HG03196 (cell line): ENCODE measurements at regions not wholly inside any gene's neighbourhood (a gene's known extent, or its start where the extent isn't known, plus 50 kb on each side); places are given as distances from the start of the nearest gene placed in this dataset.
"Not testable (repeated sequence)": the region's sequence is repeated elsewhere in the genome, so short reads cannot be mapped to it uniquely, and the experiment has no call there.

Source experiments
- ATAC-seq: cut with Tn5 transposase; IDR thresholded peaks from one replicate; pipeline ENCODE4 v1.9.1; 2021; ENCODE audit not compliant: unreplicated experiment

DNA sequence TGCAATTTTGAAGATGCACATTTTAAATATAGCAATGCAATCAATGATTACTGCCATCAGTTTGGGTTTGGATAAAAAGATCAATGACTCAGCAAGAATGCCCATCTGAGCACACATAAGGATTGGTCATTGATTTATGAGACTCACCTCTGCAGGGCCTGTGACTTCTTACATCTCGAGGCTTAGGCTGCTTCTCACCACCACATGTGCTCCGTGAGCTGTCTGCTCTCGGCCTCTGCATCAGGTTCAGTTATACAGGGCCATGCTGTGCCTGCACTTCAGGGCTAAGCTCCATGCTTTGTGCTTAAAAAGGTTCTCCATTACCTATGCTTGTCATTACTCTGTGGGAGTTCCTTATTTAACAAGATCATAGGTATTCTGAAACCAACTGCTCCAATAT is 887.5 kb downstream of the DIPK2A start:
- ATAC-seq = no peak

DNA sequence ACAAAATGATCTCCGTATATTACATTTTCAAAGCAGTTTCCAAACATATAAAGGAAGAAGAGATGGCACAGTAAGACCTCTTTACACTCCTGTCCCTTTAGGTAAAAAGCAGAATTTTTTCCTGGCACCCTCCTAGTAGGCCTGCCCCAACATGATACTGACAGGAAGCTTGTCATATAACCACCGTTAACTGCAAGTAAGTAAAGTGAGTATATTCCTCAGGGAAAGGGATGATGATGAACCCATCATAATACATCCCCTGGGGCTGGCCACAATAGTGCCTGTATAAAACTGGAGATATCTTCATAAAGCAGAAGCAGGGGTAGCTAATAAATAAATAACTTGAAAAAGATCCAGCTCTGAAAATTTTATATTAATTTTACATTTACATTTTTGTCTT is 893.0 kb downstream of the DIPK2A start:
- ATAC-seq = no peak

DNA sequence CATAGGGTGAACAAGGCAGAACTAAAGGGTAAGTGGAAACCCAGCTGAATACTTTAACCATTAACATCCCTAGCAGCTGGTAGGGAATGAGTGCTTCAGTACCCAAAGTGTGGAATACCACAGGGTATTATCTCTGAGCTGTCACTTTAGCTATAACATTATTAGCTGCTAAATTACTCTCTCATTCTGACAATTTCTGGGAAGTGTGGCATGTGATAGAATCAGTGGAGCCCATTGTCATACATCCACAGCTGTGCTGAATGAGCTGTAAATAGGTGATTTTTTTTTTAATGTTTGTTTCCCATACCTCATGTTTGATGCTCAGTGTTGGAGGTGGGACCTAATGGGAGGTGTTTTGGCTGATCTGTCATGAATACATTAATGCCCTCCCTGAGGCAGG is 894.3 kb downstream of the DIPK2A start:
- ATAC-seq = no peak

DNA sequence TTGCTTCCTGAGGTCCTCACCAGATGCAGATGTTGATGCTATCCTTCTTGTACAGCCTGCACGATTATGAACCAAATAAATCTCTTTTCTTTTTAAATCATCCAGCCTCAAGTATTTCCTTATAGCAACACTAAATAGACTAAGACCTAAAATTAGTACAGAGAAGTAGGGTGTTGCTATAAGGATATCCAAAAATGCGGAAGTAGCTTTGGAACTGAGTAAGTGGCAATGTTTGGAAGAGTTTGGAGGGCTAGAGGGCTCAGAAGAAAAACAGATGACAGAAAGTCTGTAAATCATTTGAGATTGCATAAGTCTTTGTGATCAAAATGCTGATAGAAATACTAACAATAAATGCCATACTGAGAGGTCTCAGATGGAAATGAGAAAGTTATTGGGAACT is 894.9 kb downstream of the DIPK2A start:
- no peak for ATAC-seq

DNA sequence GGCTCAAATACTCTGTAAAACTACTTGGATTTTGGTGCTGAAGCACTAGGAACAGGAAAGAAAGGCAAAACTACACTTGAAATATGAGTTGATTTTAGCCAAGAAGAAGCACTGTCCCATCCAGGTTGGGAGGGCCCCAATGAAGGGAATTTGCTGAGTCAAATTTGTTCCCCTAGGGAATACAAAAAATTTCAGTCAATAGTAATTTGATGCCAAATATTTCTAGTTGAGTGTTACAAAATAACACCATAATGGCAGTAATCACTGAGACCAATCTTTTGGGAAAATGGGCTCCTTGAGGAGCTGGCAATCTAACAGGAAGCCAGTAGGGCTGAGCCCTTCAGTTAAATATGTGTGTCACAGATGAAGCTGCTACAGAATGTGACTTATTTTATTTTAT is 896.9 kb downstream of the DIPK2A start:
- ATAC-seq = no peak

DNA sequence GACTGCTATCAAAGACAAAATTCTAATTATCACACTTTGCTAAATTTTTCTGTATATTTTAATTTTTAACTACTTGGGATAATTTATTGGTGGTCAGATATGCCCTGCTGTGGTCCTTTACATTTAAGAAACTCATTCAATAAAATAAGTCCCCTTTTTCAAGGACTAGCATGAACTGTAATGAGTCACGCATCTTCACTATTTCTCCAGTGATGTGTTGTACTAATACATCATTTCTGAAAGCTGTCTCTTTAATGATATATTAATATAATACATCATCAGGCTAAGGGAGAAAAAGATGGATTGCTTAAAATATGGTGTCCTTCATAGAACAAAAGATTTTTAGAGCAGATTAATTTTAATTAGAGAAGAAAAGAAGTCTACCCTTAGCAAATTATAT is 901.4 kb downstream of the DIPK2A start:
- ATAC-seq = no peak

DNA sequence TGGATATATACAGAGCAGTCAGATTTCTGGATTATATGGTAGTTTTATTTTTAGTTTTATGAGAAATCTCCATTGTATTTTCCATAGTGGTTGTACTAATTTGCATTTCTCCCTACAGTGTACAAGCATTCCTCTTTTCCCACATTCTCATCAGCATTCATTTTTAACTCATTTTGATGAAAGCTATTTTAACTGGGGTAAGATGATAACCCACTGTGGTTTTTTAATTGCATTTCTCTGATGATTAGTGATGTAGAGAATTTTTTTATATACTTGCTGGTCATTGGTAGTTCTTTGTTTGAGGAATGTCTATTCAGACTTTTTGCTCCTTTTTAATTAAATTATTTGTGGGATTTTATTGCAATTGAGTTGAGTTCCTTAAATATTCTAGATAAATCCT is 903.6 kb downstream of the DIPK2A start:
- no peak for ATAC-seq

DNA sequence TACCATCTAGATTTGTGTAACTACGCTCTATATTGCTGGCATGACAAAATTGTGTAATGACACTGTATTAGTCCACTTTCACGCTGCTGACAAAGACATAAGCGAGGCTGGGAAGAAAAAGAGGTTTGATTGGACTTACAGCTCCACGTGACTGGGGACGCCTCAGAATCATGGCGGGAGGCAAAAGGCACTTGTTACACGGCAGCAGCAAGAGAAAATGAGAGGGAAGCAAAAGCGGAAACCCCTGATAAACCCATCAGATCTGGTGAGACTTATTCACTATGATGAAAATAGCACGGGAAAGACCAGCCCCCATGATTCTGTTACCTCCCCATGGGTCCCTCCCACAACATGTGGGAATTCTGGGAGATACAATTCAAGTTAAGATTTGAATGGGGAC is 905.7 kb downstream of the DIPK2A start:
- no peak for ATAC-seq

DNA sequence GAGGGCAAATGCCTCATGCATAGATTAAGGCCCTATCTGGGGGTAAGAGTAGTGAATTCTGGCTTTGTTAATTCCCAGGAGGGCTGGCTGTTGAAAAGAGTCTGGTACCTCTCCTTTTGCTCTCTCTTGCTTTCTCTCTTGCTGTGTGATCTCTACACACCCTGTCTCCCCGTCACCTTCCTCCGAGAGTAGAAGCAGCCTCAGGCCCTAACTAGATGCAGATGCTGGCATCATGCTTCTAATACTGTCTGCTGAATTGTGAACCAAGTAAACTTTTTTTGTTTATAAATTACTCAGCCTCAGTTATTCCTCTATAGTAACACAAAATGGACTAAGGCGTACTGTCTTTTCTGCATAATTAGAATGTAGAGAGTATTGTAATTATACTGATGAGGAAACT is 908.1 kb downstream of the DIPK2A start:
- ATAC-seq = no peak

DNA sequence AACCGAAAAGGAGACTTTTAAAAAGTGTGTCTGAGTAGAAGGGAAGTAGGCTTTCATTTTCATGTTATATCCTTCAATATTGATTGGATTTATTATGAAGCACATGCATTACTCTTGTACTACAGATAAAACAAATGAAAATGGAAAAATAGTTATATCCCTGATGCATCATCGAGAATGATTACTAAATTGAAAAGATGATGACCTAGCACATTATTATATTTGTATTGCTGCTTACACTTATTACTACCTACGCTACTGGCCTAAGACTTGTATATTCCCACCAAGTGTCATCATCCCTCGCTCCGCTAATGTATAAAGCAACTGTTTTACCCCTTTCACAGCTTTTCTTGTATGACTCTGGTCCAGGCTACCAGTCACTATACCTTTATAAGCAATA is 922.4 kb downstream of the DIPK2A start:
- no peak for ATAC-seq

DNA sequence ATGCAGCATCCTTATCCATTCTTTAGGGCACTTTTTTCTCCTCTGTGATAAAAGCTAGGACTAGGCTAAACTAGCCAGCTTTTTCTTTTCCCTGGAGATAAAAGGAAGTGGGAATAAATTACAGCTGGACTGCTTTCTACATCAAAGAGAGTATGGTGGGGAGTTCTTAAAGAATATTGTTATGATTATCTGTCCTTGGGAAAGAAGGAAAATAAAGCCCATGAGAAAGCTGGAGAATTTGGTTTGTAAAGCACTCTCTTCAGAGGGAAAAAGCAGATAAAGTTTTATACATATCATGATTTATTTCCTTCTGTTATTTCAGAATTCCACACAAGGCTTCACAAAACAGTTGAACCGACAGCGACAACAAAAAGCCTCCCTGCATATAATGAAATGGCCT is 923.0 kb downstream of the DIPK2A start:
- no peak for ATAC-seq

DNA sequence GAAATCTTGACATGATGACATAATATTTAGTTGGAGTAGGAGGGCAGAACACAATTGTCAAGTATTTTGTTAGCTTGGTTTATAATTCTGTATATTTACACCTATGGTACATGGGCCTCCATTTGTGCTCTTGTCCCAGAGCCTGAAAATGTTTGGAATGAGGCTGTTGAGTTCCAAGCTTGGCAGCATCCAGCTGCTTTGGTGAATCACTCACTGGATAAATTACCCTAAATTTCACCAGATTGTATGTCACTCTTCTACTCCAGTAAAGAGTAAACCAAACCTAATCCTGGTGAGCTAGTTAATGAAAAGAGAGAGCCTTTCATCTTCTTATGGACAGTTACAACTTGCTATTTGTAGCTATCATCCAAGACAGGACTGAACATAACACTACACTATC is 928.7 kb downstream of the DIPK2A start:
- no peak for ATAC-seq

DNA sequence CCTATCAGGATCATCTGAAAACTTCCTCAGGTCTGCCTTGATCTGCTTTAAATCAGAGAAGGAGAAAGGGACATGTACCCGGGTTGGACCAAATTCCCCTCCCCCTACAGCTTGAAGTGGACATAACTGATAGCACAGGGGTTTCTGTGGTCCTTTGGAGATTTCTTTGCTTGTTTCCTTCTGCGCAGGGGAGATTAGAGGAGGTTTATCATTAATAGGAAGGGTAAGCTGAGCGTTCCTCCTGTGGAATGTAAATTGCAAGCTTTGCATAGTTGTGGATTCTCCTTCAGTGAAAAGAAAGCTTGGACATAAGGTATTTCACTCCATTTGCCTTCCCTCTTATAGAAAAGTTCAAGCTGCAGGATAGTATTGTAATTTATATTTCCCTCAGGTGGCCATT is 936.0 kb downstream of the DIPK2A start:
- ATAC-seq = not testable (repeated sequence)

DNA sequence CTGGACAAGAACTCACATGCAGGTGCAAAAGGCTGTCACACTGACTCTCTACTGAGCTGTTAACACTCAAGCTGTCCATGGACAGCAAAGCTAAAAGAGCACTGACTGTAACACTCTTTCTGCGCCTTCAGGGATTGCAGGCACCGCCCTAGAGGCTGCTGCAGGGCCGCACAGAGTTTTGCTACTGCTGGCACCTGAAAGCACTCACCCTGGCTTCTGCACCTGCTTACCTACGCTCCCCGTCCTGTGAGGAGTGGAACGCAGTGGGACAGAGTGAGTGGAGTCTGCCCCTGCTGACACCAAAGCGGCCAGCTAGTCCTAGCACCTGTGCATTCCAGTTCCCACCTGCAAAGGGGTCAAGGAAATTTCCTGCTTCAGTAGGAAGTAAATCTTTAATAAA is 941.3 kb downstream of the DIPK2A start:
- no peak for ATAC-seq

DNA sequence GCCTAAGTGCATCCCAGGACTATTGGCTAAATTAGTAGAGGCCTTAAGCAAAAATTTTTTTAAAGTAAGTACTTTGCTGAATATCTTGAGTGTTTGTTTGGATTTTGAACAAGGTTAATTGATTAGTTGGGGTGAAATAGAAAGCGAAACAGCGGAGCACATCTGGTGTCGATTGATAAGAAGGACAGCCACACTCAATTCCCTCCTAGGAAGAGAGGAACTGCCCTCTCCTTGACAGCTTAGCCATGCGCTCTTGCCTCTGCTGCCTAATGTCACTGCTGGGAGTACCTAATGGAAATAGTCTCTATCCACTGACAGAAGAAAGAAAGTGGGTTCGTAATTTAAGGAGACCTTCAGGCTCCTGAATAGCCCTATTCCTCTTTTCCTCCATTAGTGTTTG is 943.6 kb downstream of the DIPK2A start:
- no peak for ATAC-seq

DNA sequence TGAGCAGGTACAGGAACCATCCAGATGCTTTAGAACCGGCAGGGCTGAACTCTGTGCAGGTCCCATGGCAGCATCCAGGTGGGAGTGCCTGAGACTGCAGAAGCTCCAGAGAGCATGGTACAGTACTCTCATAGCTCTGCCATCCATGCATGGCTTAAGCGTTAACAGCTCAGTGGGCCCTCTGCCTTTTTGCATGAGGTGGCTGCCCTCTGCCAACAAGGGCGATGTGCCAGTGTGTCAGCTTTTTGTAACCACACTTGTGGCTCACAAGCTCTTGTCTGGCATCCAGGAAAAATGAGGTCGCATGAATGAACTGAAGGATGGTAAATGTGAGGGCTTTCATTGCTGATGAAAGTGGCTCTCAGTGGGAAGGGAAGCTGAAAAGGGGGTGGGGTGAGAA is 950.1 kb downstream of the DIPK2A start:
- no peak for ATAC-seq

DNA sequence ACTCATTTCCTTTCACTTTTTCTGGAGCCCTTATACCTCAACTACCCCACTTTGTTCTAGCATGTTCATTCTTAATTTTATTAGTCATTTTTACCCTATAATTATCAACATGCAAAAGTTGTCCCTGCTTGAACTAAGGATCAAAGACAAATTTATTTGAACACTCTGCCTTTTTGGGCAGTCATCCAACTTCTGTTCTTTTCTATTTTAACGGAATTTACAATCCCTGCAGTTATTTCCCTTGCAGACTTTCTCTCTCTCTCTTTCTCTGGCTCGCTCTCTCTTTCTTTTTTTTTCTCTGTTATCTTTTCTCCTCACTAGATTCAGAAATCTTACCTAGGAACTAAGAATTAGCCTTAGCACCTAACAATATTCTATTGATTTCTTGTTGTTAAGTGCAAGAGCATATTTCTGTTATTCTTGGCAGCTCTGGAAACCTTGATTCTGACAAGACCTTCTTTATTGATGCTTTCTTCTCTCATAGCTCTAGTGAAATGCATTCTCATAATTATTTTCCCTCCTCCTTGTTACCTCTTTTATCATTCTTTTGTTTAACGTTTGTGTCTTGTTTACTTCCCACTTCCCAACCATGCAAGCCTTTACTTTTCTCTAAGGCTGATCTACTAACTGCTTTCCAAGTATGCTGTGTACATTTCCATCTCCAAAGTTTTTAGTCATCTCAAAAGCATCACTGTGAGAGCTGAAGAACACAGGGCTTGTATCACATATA is 951.6 kb downstream of the DIPK2A start:
- ATAC-seq = no peak

DNA sequence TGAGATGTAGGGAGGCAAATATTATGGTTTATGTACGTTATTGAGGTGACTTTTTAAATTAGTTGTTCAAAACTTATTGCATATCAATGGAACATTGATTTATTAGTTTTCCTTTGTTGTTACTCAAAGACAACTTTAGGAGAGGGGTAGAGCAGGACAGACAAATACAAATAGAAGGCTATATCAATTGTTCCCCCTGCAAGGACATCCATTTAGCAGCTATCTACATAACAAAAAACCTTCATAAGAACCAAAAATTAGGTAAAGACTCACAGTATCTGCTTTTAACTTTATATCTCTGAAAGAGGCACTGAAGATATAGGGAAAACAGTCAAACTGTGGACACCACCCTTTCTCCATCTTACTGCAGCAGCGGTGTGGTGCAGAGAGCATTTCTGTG is 958.8 kb downstream of the DIPK2A start:
- no peak for ATAC-seq

DNA sequence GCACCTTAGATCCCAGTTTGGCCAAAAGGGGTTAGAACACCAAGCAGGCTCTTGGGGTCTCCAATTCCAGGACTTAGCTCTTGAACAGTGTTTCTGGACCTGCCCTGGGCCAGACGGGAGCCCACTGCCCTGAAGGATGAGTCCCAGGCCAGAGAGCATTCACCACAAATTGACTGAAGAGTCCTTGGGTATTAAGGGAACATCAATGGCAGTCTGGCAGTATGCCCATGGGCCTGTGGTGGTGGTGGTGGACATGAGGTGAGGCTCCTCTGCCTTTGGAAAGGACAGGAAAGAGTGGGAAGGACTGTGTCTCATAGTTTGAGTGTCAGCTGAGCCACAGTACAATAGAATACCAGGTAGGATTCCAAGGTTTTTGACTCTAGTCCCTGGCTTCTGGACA is 960.0 kb downstream of the DIPK2A start:
- no peak for ATAC-seq

DNA sequence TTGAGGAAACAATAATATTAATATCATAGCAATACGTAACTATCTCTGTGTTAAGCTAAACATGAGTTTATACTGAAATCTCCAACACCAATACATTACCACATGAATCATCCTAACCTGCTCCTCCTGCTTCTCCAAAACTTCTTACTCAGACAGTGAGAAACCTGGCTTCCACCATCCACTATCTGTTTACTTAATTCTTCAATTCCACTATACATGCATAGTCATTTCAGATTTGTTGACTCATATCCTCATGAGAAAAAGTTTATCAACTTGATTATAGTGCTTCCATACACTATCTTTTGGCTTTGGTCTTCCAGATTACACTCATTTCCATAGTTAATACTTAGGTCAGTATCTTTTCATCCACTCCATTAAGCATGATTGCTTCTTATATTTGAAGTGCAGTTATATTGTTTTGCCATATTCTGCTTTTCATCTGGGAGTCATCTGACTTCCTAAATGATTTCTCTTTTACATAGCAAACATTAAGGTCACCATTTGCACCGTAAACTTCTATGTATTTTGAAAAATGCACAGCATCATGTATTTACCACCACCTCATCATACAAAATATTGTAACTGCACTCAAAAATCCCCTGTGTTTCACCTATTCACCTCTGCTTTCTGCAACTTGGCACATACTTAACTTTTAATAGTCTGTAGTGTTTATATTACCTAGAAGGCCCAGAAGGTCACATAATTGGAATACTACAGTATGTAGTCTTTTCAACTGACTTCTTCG is 970.6 kb downstream of the DIPK2A start:
- ATAC-seq = no peak

DNA sequence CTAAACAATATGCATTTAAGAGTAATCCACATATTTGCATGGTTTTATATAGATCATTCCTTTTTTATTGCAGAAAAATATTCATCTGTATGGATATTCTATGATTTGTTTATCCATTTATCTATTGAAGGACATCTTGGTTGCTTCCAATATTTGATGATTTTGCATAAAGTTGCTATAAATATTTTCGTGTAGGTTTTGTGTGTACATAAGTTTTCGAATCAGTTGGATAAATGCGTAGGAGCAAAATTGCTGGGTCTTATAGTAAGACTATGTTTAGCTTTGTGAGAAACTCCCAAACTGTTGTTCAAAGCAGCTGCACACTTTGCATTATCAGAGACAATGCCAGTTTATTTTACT is 971.2 kb downstream of the DIPK2A start:
- no peak for ATAC-seq

DNA sequence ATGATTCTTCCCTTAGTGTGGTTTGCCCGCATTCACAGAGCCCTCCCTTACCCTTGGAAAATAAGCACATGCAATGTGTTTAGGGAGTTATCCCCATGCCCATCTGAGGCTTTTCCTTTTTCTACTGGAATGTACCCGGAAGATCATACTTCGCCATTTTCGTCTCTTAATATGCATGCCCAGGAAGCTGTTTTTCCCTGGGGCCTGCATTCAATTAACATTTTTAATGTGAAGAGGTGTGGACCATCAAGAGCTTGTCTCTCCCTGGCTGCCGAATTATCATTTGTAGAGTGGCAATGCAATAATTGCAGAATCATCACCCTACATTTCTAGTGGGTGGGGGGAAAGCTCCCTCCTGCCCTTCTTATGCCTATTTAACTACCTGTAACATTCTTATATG is 976.3 kb downstream of the DIPK2A start:
- no peak for ATAC-seq

DNA sequence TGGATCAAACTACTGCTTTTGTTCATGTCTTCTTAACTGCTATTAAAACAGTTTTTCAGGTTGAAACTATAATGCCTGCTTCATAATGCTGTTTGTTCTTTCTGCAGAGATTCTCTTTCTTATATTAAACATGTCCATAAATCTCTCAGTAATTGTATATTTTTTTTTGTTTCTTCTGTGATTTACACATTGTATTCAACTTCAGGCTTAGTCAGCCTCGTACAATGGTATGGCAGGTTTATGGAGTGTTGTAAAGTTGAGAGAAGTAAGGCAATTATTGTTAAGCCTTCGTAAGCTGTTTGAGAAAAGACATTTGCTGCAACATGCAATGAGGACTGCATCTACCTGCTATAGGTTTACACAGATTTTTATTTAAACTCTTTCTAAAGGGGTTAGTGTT is 977.1 kb downstream of the DIPK2A start:
- no peak for ATAC-seq
